GM18507 (cell line): ENCODE measurements at regions not wholly inside any gene's neighbourhood (a gene's known extent, or its start where the extent isn't known, plus 50 kb on each side); places are given as distances from the start of the nearest gene placed in this dataset.
A peak's percentile ranks its signal among the peaks of the same experiment; 100 is the strongest.
"Not testable (repeated sequence)": the region's sequence is repeated elsewhere in the genome, so short reads cannot be mapped to it uniquely, and the experiment has no call there.

Experiments used
- DNase-seq: peaks from one replicate; pipeline ENCODE4 v3.0.0; 2011; ENCODE audit warnings: low read depth; ENCODE audit not compliant: insufficient read length; ENCODE audit errors: extremely low spot score
- FAIRE-seq: peaks from 2 replicates; lab custom pipeline; 2011; peaks lifted over from hg19 to GRCh38; lab: Jason Lieb, UNC

GRCh38 chr2:111496176-111496575 lies 375.5 kb downstream of the BCL2L11 start:
- DNase-seq, FAIRE-seq: not testable (repeated sequence)

- not testable (repeated sequence) for FAIRE-seq, DNase-seq
These were observed 376.1 kb downstream of the BCL2L11 start for GRCh38 chr2:111496860-111497259.

GRCh38 chr2:111497270-111497669 lies 376.6 kb downstream of the BCL2L11 start:
- FAIRE-seq, DNase-seq: not testable (repeated sequence)

- FAIRE-seq, DNase-seq: not testable (repeated sequence)
These were observed 379.9 kb downstream of the BCL2L11 start for GRCh38 chr2:111500536-111501062.

- not testable (repeated sequence) for DNase-seq, FAIRE-seq
These were observed 380.0 kb downstream of the ANAPC1 start for GRCh38 chr2:111503844-111504570.

GRCh38 chr2:111504571-111504942 lies 379.4 kb downstream of the ANAPC1 start:
- not testable (repeated sequence) for FAIRE-seq, DNase-seq

- not testable (repeated sequence) for FAIRE-seq, DNase-seq
These were observed 378.7 kb downstream of the ANAPC1 start for GRCh38 chr2:111505267-111505666.

- not testable (repeated sequence) for DNase-seq
- peak; percentile 50 for FAIRE-seq
These were observed 377.1 kb downstream of the ANAPC1 start for GRCh38 chr2:111506936-111507335.

GRCh38 chr2:111509225-111509869 lies 374.6 kb downstream of the ANAPC1 start:
- not testable (repeated sequence) for FAIRE-seq

GRCh38 chr2:111510384-111510783 lies 373.6 kb downstream of the ANAPC1 start:
- FAIRE-seq, DNase-seq: not testable (repeated sequence)

More at GRCh38 chr2:111509225-111509869, 374.6 kb downstream of the ANAPC1 start:
- not testable (repeated sequence) for DNase-seq

- not testable (repeated sequence) for FAIRE-seq, DNase-seq
These were observed 372.9 kb downstream of the ANAPC1 start for GRCh38 chr2:111511062-111511461.

- DNase-seq, result not testable (repeated sequence)
These were observed 371.6 kb downstream of the ANAPC1 start for GRCh38 chr2:111512378-111512777.

GRCh38 chr2:111514138-111514537 lies 369.9 kb downstream of the ANAPC1 start:
- not testable (repeated sequence) for FAIRE-seq, DNase-seq

More at GRCh38 chr2:111512378-111512777, 371.6 kb downstream of the ANAPC1 start:
- not testable (repeated sequence) for FAIRE-seq

- DNase-seq, FAIRE-seq: not testable (repeated sequence)
These were observed 366.8 kb downstream of the ANAPC1 start for GRCh38 chr2:111517050-111517720.

- not testable (repeated sequence) for FAIRE-seq, DNase-seq
These were observed 366.3 kb downstream of the ANAPC1 start for GRCh38 chr2:111517721-111518053.

- FAIRE-seq, result no peak
- DNase-seq, result no peak
These were observed 364.9 kb downstream of the ANAPC1 start for GRCh38 chr2:111519071-111519470.

- DNase-seq, result no peak
- FAIRE-seq, result no peak
These were observed 361.7 kb downstream of the ANAPC1 start for GRCh38 chr2:111522231-111522768.

- no peak for DNase-seq
- no peak for FAIRE-seq
These were observed 361.0 kb downstream of the ANAPC1 start for GRCh38 chr2:111523009-111523408.

GRCh38 chr2:111525026-111525425 lies 359.0 kb downstream of the ANAPC1 start:
- FAIRE-seq, DNase-seq: not testable (repeated sequence)
